ENCODE measurements at regions not wholly inside any gene's neighbourhood (a gene's known extent, or its start where the extent isn't known, plus 50 kb on each side); places are given as distances from the start of the nearest gene placed in this dataset.
A peak's percentile ranks its signal among the peaks of the same experiment; 100 is the strongest.

GRCh38 chr1:48105165-48105564 is 108.0 kb upstream of the TRABD2B start:
- no peak overlapping the region for H3K4me3 Mint-ChIP-seq
- H3K36me3 Mint-ChIP-seq (ENCODE audit: insufficient read depth), result no peaks in the 10 kb centered on the region
- DNase-seq (ENCODE audit: low spot score in 2 of 2), result no peak
- H3K9me3 Mint-ChIP-seq, result no peaks in the 10 kb centered on the region
- peaks cover 7% of the 10 kb centered on the region for H3K27me3 Mint-ChIP-seq
- no peak overlapping the region for H3K27ac Mint-ChIP-seq (ENCODE audit: low read depth)
- no peak for ATAC-seq (replicated peaks; ENCODE audit: extremely low read depth, poor library complexity, severe bottlenecking)
- H3K4me1 Mint-ChIP-seq, result no peaks in the 10 kb centered on the region

- ATAC-seq (replicated peaks; ENCODE audit: extremely low read depth, poor library complexity, severe bottlenecking), result no peak
- Mint-ChIP-seq H3K4me3 (no peak overlapping the region), H3K27me3 (peaks cover 13% of the 10 kb centered on the region)
Measured at GRCh38 chr1:48103495-48103894, 106.3 kb upstream of the TRABD2B start.

GRCh38 chr1:48102766-48103165 is 105.6 kb upstream of the TRABD2B start:
- Mint-ChIP-seq H3K4me3 (no peak overlapping the region), H3K36me3 (ENCODE audit: insufficient read depth) (no peaks in the 10 kb centered on the region), H3K27ac (ENCODE audit: low read depth) (no peak overlapping the region), H3K27me3 (peaks cover 20% of the 10 kb centered on the region), H3K4me1 (no peaks in the 10 kb centered on the region), H3K9me3 (no peaks in the 10 kb centered on the region)
- ATAC-seq (replicated peaks; ENCODE audit: extremely low read depth, poor library complexity, severe bottlenecking) (no peak), DNase-seq (ENCODE audit: low spot score in 2 of 2) (no peak)

More at GRCh38 chr1:48103495-48103894, 106.3 kb upstream of the TRABD2B start:
- no peak overlapping the region for H3K27ac Mint-ChIP-seq (ENCODE audit: low read depth)
- no peak for DNase-seq (ENCODE audit: low spot score in 2 of 2)
- H3K4me1 Mint-ChIP-seq, result no peaks in the 10 kb centered on the region
- no peaks in the 10 kb centered on the region for H3K36me3 Mint-ChIP-seq (ENCODE audit: insufficient read depth)
- H3K9me3 Mint-ChIP-seq, result no peaks in the 10 kb centered on the region

GRCh38 chr1:48099072-48099773 is 102.0 kb upstream of the TRABD2B start:
- Mint-ChIP-seq H3K9me3 (no peaks in the 10 kb centered on the region), H3K4me3 (no peak overlapping the region), H3K27ac (ENCODE audit: low read depth) (no peak overlapping the region), H3K27me3 (peaks cover 45% of the 10 kb centered on the region), H3K36me3 (ENCODE audit: insufficient read depth) (peaks cover 1% of the 10 kb centered on the region), H3K4me1 (peaks cover 2% of the 10 kb centered on the region)
- ATAC-seq (replicated peaks; ENCODE audit: extremely low read depth, poor library complexity, severe bottlenecking) (no peak), DNase-seq (ENCODE audit: low spot score in 2 of 2) (no peak)

GRCh38 chr1:48093696-48094528 is 96.7 kb upstream of the TRABD2B start:
- Mint-ChIP-seq H3K27me3 (peaks cover 86% of the 10 kb centered on the region), H3K27ac (ENCODE audit: low read depth) (no peak overlapping the region), H3K4me3 (peak overlapping the region; percentile 54), H3K36me3 (ENCODE audit: insufficient read depth) (peaks cover 2% of the 10 kb centered on the region), H3K9me3 (no peaks in the 10 kb centered on the region), H3K4me1 (peaks cover 10% of the 10 kb centered on the region)
- peak; percentile 60 for DNase-seq (ENCODE audit: low spot score in 2 of 2)
- ATAC-seq (replicated peaks; ENCODE audit: extremely low read depth, poor library complexity, severe bottlenecking), result peak; percentile 80

GRCh38 chr1:48093147-48093546 is 96.0 kb upstream of the TRABD2B start:
- Mint-ChIP-seq H3K4me3 (no peak overlapping the region), H3K27me3 (peaks cover 78% of the 10 kb centered on the region), H3K4me1 (peaks cover 10% of the 10 kb centered on the region), H3K36me3 (ENCODE audit: insufficient read depth) (peaks cover 2% of the 10 kb centered on the region), H3K9me3 (no peaks in the 10 kb centered on the region), H3K27ac (ENCODE audit: low read depth) (no peak overlapping the region)
- ATAC-seq (replicated peaks; ENCODE audit: extremely low read depth, poor library complexity, severe bottlenecking) (no peak), DNase-seq (ENCODE audit: low spot score in 2 of 2) (no peak)

- Mint-ChIP-seq H3K27ac (ENCODE audit: low read depth) (no peak overlapping the region), H3K4me3 (no peak overlapping the region), H3K9me3 (no peaks in the 10 kb centered on the region), H3K36me3 (ENCODE audit: insufficient read depth) (peaks cover 2% of the 10 kb centered on the region), H3K27me3 (peaks cover 71% of the 10 kb centered on the region), H3K4me1 (peaks cover 10% of the 10 kb centered on the region)
- no peak for DNase-seq (ENCODE audit: low spot score in 2 of 2)
- ATAC-seq (replicated peaks; ENCODE audit: extremely low read depth, poor library complexity, severe bottlenecking), result no peak
Measured at GRCh38 chr1:48092401-48092800, 95.2 kb upstream of the TRABD2B start.

GRCh38 chr1:48089356-48089891 is 92.2 kb upstream of the TRABD2B start:
- ATAC-seq (replicated peaks; ENCODE audit: extremely low read depth, poor library complexity, severe bottlenecking) (no peak), DNase-seq (ENCODE audit: low spot score in 2 of 2) (no peak)
- no peaks in the 10 kb centered on the region for H3K9me3 Mint-ChIP-seq
- no peak overlapping the region for H3K27ac Mint-ChIP-seq (ENCODE audit: low read depth)
- peaks cover 2% of the 10 kb centered on the region for H3K36me3 Mint-ChIP-seq (ENCODE audit: insufficient read depth)
- peaks cover 10% of the 10 kb centered on the region for H3K4me1 Mint-ChIP-seq
- H3K4me3 Mint-ChIP-seq, result no peak overlapping the region
- H3K27me3 Mint-ChIP-seq, result peaks cover 81% of the 10 kb centered on the region

- H3K9me3 Mint-ChIP-seq, result no peaks in the 10 kb centered on the region
- no peak overlapping the region for H3K4me3 Mint-ChIP-seq
- DNase-seq (ENCODE audit: low spot score in 2 of 2) (no peak), ATAC-seq (replicated peaks; ENCODE audit: extremely low read depth, poor library complexity, severe bottlenecking) (no peak)
- H3K36me3 Mint-ChIP-seq (ENCODE audit: insufficient read depth), result no peaks in the 10 kb centered on the region
- no peaks in the 10 kb centered on the region for H3K4me1 Mint-ChIP-seq
- H3K27me3 Mint-ChIP-seq, result peaks cover 61% of the 10 kb centered on the region
- no peak overlapping the region for H3K27ac Mint-ChIP-seq (ENCODE audit: low read depth)
Measured at GRCh38 chr1:48084826-48085225, 87.6 kb upstream of the TRABD2B start.

- no peaks in the 10 kb centered on the region for H3K36me3 Mint-ChIP-seq (ENCODE audit: insufficient read depth)
- H3K27ac Mint-ChIP-seq (ENCODE audit: low read depth), result no peak overlapping the region
- no peaks in the 10 kb centered on the region for H3K4me1 Mint-ChIP-seq
- H3K9me3 Mint-ChIP-seq, result no peaks in the 10 kb centered on the region
- no peak overlapping the region for H3K4me3 Mint-ChIP-seq
- H3K27me3 Mint-ChIP-seq, result peaks cover 70% of the 10 kb centered on the region
- no peak for DNase-seq (ENCODE audit: low spot score in 2 of 2)
- no peak for ATAC-seq (replicated peaks; ENCODE audit: extremely low read depth, poor library complexity, severe bottlenecking)
Measured at GRCh38 chr1:48082271-48082962, 85.2 kb upstream of the TRABD2B start.

GRCh38 chr1:48080331-48081255 is 83.4 kb upstream of the TRABD2B start:
- ATAC-seq (replicated peaks; ENCODE audit: extremely low read depth, poor library complexity, severe bottlenecking) (no peak), DNase-seq (ENCODE audit: low spot score in 2 of 2) (no peak)
- Mint-ChIP-seq H3K4me3 (no peak overlapping the region), H3K27ac (ENCODE audit: low read depth) (no peak overlapping the region), H3K9me3 (no peaks in the 10 kb centered on the region), H3K27me3 (peaks cover 66% of the 10 kb centered on the region), H3K36me3 (ENCODE audit: insufficient read depth) (no peaks in the 10 kb centered on the region), H3K4me1 (no peaks in the 10 kb centered on the region)

GRCh38 chr1:48079096-48079495 is 81.9 kb upstream of the TRABD2B start:
- Mint-ChIP-seq H3K27ac (ENCODE audit: low read depth) (no peak overlapping the region), H3K9me3 (no peaks in the 10 kb centered on the region), H3K27me3 (peaks cover 55% of the 10 kb centered on the region), H3K4me1 (no peaks in the 10 kb centered on the region), H3K36me3 (ENCODE audit: insufficient read depth) (no peaks in the 10 kb centered on the region), H3K4me3 (no peak overlapping the region)
- DNase-seq (ENCODE audit: low spot score in 2 of 2) (no peak), ATAC-seq (replicated peaks; ENCODE audit: extremely low read depth, poor library complexity, severe bottlenecking) (no peak)
